ENCODE measurements at regions not wholly inside any gene's neighbourhood (a gene's known extent, or its start where the extent isn't known, plus 50 kb on each side); places are given as distances from the start of the nearest gene placed in this dataset.

DNA sequence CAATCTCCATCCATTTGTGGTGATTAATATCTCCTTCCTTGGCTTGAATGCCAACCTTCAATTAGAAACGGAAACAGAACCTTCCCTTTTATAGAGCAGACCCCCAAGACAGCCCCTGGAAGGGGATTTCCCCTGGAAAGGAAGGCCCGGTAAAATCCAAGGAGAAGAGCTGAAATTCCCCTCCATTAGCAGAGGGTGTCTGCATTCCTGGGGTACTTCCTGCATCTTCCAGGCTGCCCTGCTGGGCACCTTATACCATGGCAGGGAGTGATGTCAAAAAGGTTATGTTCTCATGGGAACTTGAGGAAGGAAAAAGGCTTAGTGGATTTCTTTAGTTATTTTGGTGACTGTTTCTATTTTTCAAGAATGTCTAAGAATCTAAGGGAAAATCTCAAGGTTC lies 116.7 kb upstream of the NEO1 start:
- no peak for TF ChIP-seq FOXM1 (IDR thresholded peaks at IDR 0.05; ENCODE audit: borderline replicate concordance)
- no peak for TF ChIP-seq ZNF384 (IDR thresholded peaks at IDR 0.05)
- TF ChIP-seq HDGF (IDR thresholded peaks at IDR 0.05; ENCODE audit: borderline replicate concordance) = no peak
- no peak for TF ChIP-seq ELF4 (IDR thresholded peaks at IDR 0.05)
- no peak for TF ChIP-seq SUZ12 (IDR thresholded peaks at IDR 0.05)
- TF ChIP-seq L3MBTL2 (conservative IDR thresholded peaks at IDR 0.05) = no peak
- TF ChIP-seq, protein P1, sequence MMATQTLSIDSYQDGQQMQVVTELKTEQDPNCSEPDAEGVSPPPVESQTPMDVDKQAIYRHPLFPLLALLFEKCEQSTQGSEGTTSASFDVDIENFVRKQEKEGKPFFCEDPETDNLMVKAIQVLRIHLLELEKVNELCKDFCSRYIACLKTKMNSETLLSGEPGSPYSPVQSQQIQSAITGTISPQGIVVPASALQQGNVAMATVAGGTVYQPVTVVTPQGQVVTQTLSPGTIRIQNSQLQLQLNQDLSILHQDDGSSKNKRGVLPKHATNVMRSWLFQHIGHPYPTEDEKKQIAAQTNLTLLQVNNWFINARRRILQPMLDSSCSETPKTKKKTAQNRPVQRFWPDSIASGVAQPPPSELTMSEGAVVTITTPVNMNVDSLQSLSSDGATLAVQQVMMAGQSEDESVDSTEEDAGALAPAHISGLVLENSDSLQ (IDR thresholded peaks at IDR 0.05) = no peak
- no peak for TF ChIP-seq CTBP1 (IDR thresholded peaks at IDR 0.05; ENCODE audit: borderline replicate concordance)

All from HEK293T (cell line).